ENCODE measurements at regions not wholly inside any gene's neighbourhood (a gene's known extent, or its start where the extent isn't known, plus 50 kb on each side); places are given as distances from the start of the nearest gene placed in this dataset.

- peak; percentile 16 for DNase-seq
Observed at GRCh38 chr17:77720946-77721845, 237.3 kb upstream of the TNRC6C start.

GRCh38 chr17:77721846-77722160 lies 236.7 kb upstream of the TNRC6C start:
- DNase-seq = no peak

- peak; percentile 4 for DNase-seq
Observed at GRCh38 chr17:77722366-77722765, 236.1 kb upstream of the TNRC6C start.

DNA sequence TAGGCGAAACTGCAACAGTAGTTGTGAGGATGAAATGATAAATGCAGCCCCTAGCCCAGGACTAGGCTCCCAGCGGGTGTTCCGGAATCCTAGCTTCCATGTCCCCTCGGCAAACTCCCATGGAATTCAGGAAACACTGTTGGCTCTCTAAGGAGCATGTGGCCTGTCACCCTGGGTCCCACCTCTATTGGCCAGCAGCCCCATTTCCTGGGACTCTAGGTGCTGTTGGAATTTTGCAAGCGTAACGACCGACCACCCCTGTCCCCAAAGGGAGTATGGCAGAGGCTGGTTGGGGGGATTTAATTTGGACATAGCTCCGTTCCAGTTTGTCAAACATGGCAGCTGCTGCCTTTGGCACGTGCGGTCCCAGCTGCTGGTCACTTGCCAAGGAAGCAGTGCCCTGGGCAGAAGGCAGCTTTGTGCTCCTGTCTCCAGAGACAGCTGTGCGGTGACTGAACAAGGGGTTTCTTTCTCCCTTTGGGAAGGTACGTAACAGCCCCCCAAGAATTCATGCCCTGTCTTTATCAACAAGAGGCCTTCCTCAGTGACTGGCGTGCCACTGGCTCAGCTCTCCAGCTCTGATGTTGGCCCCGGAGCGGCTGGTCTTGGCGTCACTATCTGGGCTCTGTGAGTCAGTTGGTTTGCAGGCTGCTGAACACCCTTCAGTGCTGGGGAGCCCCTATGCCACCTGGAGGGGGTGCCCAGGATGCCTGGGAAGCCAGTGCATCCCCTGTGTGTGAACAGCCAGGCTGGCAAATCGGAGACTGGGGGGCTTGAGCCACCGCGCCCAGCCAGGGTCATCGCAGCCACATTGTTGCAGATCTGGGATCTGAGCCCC lies 235.2 kb upstream of the TNRC6C start:
- peak; percentile 67 for DNase-seq

- DNase-seq = no peak
Observed at GRCh38 chr17:77723909-77724875, 234.3 kb upstream of the TNRC6C start.

DNA sequence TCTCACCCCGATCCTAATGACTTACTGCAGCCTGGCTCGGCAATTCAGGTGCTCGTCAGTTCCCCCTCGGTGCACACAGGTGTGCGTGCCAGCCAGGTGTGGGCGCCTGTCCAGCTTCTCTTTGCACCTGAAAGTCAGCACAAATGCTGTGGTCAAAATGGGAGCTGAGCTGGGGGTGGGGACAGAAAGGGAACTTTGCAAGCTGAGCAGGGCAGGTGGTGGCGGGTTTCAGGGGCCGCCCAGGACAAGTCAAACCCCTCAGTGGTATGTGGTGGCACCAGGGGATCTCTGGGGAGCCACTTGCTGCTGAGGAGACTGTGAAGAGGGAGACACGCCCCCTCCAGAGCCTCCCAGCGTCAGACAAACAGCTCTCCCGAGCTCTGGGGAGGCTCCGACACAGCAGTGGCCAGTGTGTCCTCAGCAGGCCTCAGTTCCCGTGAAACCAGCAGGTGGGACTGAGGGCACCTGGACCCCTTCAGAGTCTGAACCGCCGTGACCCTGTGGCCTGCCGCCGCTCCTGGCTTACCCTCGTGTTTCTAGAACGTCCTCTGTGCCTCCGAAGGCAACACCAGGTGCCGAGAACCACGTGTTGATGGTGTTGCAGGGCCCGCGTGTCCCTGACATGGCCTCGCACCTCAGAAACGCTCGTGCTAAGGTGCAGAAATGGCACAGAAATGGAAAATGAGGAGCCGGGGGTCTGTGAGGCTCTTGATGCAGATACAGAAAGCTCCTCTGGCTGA lies 233.5 kb upstream of the TNRC6C start:
- DNase-seq = no peak

- peak; percentile 29 for DNase-seq
Observed at GRCh38 chr17:77725846-77726245, 232.7 kb upstream of the TNRC6C start.

GRCh38 chr17:77726549-77727006 lies 231.9 kb upstream of the TNRC6C start:
- DNase-seq = no peak

GRCh38 chr17:77727037-77727615 lies 231.4 kb upstream of the TNRC6C start:
- DNase-seq = peak; percentile 20

- no peak for DNase-seq
Observed at GRCh38 chr17:77728474-77728795, 230.1 kb upstream of the TNRC6C start.

GRCh38 chr17:77728871-77729270 lies 229.6 kb upstream of the TNRC6C start:
- no peak for DNase-seq

- no peak for DNase-seq
Observed at GRCh38 chr17:77729587-77729986, 228.9 kb upstream of the TNRC6C start.

- DNase-seq = no peak
Observed at GRCh38 chr17:77730376-77730775, 228.1 kb upstream of the TNRC6C start.

- DNase-seq = no peak
Observed at GRCh38 chr17:77733576-77734296, 224.8 kb upstream of the TNRC6C start.

DNA sequence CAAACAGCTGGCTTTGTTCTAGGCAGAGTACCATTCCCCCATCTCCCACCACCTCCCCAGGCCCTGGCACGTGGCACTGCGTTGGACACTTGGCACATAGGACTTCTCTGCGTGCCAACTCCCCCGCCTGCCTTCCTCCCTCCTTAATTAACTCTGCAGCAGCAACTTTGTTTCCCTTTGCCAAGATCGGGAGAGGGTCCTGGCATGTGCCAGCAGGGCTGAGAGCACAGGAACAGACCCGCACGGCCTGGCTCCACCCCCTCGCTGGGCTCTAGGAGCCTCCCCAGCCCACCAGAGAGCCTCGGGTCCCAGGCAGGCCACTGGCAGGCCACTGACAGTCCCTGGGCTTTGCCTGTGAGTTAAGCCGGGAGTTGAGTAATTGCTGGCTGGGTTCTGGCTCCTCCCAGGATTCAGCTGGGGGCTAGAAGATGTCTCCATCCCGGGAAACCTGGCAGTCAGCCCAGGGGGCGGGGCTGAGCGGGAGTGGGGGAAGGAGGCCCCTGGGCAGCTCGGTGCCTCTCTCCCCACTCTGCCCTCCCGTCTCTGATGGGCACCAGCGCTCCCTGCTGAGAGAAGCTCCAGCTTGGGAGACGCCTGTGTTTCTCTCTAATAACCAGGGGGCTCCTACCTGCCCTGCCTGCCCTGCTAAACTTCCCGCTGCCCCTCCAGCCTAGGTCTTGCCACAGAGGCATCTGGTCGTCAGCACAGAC lies 224.0 kb upstream of the TNRC6C start:
- peak; percentile 94 for DNase-seq

- DNase-seq = no peak
Observed at GRCh38 chr17:77735081-77735565, 223.4 kb upstream of the TNRC6C start.

DNA sequence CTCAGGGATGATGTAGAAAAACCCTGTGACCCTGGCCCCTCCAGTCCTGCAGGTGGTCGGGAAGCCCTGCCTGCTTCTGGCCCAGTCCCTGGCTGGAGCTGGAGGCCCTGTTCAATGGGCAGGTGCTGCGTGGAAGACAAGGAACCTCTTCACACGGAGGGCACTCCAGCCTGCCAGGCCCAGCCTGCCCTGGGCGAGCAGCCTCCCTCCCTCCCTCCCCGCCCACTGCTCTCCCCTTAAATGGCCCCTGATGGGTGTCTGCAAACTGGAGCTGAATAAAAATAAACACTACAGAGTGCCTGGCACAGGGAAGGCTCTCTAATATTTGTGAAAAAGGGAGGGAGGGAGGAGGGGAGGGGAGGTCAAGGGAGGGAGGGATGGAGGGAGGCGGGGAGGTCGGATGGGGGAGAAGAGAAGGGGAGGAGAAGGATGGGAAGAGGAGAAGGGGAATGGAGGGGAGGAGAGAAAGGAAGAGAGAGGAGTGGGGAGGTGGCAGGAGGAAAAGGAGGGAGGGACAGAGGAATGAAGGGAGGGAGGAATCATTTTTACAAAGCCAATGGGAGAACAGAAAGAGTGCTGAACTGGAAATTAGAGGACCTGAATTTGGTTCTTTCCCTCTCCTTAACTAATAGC lies 222.8 kb upstream of the TNRC6C start:
- DNase-seq = peak; percentile 89

DNA sequence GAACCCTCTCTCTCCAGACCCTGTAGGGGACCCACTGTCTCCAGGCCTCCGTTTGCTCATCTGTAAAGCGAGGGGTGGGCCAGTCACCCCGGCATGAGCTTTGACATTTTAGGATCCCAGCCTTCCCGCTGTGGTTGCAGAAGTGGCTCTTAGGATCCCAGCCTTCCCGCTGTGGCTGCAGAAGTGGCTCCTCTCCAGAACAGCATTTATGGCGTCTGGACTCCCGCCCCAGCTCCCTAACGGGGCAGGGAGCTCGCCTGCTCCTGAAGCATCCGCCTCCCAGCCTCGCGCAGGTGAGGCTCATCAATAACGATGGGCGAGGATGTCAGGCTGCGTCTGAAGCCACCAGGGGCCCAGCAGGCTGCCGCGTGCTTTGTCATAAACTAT lies 222.3 kb upstream of the TNRC6C start:
- peak; percentile 75 for DNase-seq

DNA sequence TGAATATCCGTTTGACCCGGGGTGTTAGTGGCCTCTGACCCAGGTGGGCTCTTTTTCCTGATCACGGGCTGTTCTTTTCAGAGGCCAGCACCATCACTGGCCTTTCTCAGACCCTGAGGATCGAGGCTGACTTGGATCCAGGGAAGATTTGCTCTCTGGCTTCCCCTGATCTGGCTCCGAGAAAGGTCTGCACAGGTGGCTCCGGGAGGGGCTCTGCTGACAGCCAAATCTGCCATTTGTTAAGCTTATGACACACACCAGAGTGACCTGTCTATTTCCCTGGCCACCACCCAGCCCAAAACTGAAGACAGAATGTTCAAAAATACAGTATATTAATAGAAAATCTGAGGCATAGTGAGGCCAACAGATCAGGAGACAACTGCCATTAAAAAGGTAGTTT lies 221.8 kb upstream of the TNRC6C start:
- peak; percentile 20 for DNase-seq
